Activated CD4-positive, CD25-positive, alpha-beta regulatory T cell (primary cell): ENCODE measurements at regions not wholly inside any gene's neighbourhood (a gene's known extent, or its start where the extent isn't known, plus 50 kb on each side); places are given as distances from the start of the nearest gene placed in this dataset.

Experiments used
- DNase-seq, 4 experiments: peaks; one replicate each; lab custom pipeline; 2025; lab: John Stamatoyannopoulos, UW

DNA sequence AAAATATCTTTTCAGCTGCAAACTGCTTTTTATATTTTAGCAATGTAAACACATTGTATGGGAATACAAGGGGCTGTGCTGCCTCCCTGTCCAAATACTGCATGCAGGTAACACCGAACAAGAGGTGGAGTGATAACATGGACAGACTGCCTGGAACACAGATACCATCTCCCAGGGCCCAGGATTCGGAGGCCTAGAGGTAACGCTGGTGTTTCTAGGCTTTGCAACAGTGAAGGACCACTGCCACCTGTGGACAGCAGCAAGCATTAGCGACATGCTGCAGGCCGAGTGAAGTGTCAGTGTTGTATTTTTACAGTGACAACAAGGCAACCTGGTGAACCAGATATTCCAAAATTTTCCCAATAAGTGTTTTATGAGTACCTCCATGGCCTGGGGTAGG is 379.1 kb downstream of the DMRT2 start:
- DNase-seq = no peak

GRCh38 chr9:1431461-1431860 is 381.3 kb downstream of the DMRT2 start:
- no peak for DNase-seq

- DNase-seq = no peak
Observed at GRCh38 chr9:1434052-1434767, 384.1 kb downstream of the DMRT2 start.

GRCh38 chr9:1434811-1435210 is 384.7 kb downstream of the DMRT2 start:
- DNase-seq = no peak

DNA sequence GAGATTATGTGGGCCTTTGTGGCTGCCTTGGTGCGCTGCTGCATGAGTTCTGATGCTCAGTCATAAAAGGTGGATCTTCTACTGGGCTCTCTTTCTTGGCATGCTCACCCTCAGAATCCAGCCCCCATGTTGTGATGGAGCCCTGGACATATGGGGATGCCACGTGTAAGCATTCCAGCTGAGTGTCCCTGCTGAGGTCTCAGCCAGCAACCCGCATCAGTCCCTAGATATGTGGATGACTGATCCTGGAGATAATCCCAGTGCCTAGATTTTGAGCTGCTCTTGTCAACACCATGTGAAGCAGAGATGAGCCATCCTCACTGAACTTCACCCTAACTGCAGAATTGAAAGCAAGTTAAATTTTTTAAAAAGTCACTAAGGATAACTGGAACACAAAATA is 390.1 kb downstream of the DMRT2 start:
- DNase-seq = no peak

DNA sequence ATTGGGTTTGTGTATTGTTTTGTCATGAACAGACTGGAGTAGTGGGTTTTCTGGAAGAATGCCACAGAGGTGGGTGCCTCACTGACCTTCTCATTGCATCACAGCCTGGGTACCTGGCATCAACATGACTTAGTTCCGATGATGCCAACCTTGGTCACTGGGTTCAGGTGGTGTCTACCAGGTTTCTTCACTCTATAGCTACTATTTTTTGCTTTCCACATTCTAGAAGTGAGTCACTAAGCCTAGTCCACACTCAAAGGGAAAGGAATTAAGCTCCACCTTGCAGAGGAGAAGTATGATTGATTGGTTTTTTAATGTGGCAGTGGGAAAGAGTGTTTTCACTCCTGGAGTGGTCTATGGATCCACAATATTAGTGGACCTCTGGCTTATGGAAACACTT is 391.9 kb downstream of the DMRT2 start:
- DNase-seq = no peak

DNA sequence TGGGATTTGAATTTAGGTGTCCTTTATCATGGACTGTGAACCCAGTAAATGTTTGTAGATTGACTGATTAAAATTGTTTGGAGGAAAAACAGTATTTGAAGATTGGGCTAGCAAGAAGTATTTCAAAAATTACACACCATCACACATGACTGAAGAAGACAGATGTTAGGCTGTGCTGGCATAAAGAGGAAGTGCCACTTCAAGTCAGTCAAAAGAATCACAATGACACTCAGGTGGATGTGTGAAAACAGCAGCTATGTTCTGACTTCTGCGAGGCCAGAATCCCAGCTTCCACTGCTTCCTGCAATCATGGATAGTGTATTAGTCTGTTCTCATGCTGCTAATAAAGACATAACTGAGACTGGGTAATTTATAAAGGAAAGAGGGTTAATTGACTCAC is 393.3 kb downstream of the DMRT2 start:
- no peak for DNase-seq

DNA sequence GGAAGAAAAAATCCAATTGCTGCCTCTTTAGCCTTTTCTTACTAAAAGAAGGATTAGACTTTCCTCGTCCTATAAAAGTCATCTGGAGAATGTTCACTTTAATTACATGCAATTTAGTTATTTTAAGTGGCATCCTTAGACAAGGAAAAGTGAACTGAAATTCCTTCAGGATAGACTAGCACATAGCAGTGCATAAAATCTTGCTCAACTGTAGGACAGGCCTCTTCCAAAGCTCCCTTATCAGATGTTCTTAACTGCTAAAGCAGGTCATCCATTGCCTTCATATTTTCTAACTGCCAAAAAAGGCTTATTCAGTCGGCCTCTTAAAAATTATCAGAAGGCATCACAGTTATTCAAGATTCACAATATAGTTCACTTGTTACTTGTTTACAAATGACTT is 396.5 kb downstream of the DMRT2 start:
- DNase-seq = no peak

DNA sequence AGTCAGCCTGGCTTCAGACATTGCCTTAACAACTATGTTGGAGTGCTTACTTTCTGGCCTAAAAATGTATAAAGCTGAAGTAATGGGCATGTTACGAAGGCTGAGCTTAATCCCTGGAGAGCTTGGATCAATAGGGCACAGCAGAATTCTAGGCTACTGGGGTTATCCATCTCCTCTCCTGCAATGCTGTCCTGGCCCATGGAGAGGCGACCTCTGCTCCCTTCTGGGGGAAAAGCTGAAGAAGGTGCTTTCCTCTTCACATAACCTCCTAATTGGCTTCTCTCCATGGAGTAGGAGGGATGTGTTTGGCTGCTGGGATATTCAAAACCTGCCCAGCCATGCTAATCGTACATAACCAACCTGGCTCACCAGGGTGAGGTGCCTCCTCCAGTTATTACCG is 403.5 kb downstream of the DMRT2 start:
- no peak for DNase-seq

- DNase-seq = no peak
Observed at GRCh38 chr9:1454211-1454610, 404.1 kb downstream of the DMRT2 start.

GRCh38 chr9:1454616-1455347 is 404.6 kb downstream of the DMRT2 start:
- DNase-seq = no peak

GRCh38 chr9:1455766-1456165 is 405.6 kb downstream of the DMRT2 start:
- no peak for DNase-seq

DNA sequence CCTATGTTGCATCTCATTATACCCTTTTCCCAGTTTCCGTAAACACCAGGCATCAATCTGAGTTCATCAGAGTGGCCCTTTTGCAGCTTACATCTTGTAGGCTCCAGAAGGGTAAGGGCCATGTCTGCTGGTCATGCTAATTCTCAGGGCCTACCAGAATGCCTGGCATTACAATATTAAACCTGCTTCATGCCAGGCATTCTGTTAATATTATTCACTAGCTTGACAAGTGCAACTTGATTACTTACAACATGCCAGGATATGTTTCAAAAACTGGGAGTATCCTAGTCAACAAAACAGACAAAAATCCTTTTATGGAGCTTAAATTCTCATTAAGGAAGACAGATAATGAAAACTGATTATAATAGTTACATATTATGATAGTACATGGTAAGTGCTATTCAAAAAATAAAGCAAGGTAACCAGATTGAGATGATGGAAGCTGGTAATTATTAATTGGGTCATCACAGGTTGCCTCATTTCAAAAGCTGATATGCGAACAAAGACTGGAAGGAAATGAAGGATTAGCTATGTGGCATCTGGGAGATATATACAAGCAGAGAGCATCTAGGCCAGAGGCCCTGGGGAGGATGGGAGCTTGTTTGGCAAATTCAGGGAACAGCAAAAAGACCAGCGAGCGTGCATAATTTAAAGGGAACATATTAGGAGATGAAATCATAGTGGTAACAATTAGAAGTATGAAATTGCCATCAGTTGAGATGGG is 406.3 kb downstream of the DMRT2 start:
- DNase-seq = no peak

DNA sequence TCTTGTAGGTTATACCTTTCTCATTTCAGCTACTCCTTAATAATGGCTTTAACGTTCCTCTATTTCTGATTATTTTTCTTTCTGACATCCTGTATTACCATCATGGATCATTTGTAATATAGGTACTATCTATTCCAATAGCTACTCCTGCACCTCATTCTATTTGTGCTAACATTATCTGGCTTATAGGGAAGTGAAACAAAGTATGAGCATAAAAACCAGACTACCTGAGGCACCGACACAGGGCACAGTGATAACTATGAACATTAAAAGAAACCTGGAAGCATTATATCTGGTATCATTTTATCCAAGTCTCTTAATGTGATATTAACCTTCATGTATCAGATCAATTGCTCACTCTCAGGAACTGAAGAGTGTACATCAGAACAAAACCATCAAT is 407.3 kb downstream of the DMRT2 start:
- no peak for DNase-seq

- no peak for DNase-seq
Observed at GRCh38 chr9:1458503-1458902, 408.3 kb downstream of the DMRT2 start.

GRCh38 chr9:1460143-1460769 is 410.1 kb downstream of the DMRT2 start:
- DNase-seq = no peak

DNA sequence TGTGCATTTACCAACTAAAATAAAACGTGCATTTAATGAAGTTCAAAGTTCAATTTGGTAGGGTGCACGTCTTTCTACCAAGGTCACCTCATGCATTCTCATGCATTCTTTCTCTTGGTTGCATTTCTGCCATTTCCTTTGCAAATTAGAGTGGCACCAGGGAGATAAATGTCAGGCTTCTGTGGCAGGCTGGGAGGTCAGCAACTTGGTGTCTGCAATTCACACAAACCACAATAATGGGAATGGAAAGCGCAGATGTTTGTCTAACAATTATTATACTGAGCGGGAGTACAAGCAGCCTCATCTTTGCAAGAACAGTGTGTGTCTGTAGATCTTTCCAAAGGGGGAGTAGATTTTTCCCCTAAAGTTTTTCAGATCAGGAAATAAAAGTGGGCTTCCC is 411.7 kb downstream of the DMRT2 start:
- no peak for DNase-seq

GRCh38 chr9:1462626-1463308 is 412.6 kb downstream of the DMRT2 start:
- DNase-seq = no peak

- no peak for DNase-seq
Observed at GRCh38 chr9:1469996-1470395, 419.8 kb downstream of the DMRT2 start.

GRCh38 chr9:1473956-1474634 is 423.9 kb downstream of the DMRT2 start:
- DNase-seq = no peak

DNA sequence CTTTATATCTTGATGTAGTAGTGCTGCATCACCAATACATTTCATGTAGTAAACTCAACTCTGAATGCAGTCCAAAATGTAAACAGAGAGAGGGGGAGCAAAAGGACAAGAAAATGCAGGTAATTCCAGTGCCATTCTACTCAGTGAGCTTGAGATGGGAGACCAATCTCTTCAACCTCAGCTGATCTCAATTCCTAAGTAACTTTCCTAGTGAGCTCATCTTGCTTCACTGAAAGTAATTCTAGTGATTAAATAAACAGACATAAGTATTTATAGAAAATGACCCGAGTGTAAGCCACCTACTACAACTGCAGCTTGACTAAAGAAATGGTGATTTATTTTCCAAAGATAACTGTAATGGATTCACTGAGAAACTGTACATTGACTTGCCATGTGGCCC is 424.5 kb downstream of the DMRT2 start:
- no peak for DNase-seq
